Fibroblast of the aortic adventitia (primary cell): ENCODE measurements at regions not wholly inside any gene's neighbourhood (a gene's known extent, or its start where the extent isn't known, plus 50 kb on each side); places are given as distances from the start of the nearest gene placed in this dataset.
"Not testable (repeated sequence)": the region's sequence is repeated elsewhere in the genome, so short reads cannot be mapped to it uniquely, and the experiment has no call there.

Source experiments
- DNase-seq: peaks from one replicate; pipeline ENCODE4 v3.0.0-alpha.2; 2010; ENCODE audit warnings: low read depth
- H3K4me3 ChIP-seq: 2 replicates; pipeline ENCODE4 v1.5.1; 2011; ENCODE audit warnings: low read depth, mild to moderate bottlenecking, control low read depth, low read length, moderate library complexity
- CTCF ChIP-seq: IDR thresholded peaks from 2 replicates; pipeline ENCODE4 v1.5.1; 2011; ENCODE audit warnings: mild to moderate bottlenecking, low read length, control low read depth, inconsistent platforms; ENCODE audit not compliant: insufficient read depth

- peak; percentile 19 for TF ChIP-seq CTCF
- not testable (repeated sequence) for H3K4me3 ChIP-seq
- DNase-seq: peak; percentile 51
These were observed 86.1 kb upstream of the IKBKE start for GRCh38 chr1:206384029-206384807.

- not testable (repeated sequence) for DNase-seq, H3K4me3 ChIP-seq
These were observed 85.4 kb upstream of the IKBKE start for GRCh38 chr1:206384891-206385290.

GRCh38 chr1:206387631-206388030 lies 82.6 kb upstream of the IKBKE start:
- not testable (repeated sequence) for DNase-seq, H3K4me3 ChIP-seq

- DNase-seq, H3K4me3 ChIP-seq: not testable (repeated sequence)
These were observed 78.4 kb upstream of the IKBKE start for GRCh38 chr1:206391903-206392302.

- not testable (repeated sequence) for H3K4me3 ChIP-seq, DNase-seq
These were observed 72.8 kb upstream of the IKBKE start for GRCh38 chr1:206397501-206397900.

GRCh38 chr1:206398261-206398660 lies 72.0 kb upstream of the IKBKE start:
- DNase-seq, H3K4me3 ChIP-seq: not testable (repeated sequence)

GRCh38 chr1:206403612-206404307 lies 66.5 kb upstream of the IKBKE start:
- not testable (repeated sequence) for H3K4me3 ChIP-seq, DNase-seq

GRCh38 chr1:206404309-206405027 lies 65.8 kb upstream of the IKBKE start:
- not testable (repeated sequence) for H3K4me3 ChIP-seq, DNase-seq

- H3K4me3 ChIP-seq, DNase-seq: not testable (repeated sequence)
These were observed 65.0 kb upstream of the IKBKE start for GRCh38 chr1:206405282-206405681.

- H3K4me3 ChIP-seq, DNase-seq: not testable (repeated sequence)
These were observed 61.6 kb upstream of the IKBKE start for GRCh38 chr1:206408371-206409288.

- no peak for TF ChIP-seq CTCF
- no peak for DNase-seq
- no peak overlapping the region for H3K4me3 ChIP-seq
These were observed 59.0 kb upstream of the IKBKE start for GRCh38 chr1:206411321-206411720.
